ENCODE measurements at regions not wholly inside any gene's neighbourhood (a gene's known extent, or its start where the extent isn't known, plus 50 kb on each side); places are given as distances from the start of the nearest gene placed in this dataset.

- Histone ChIP-seq H3K27me3 (replicated peaks in 1 of 2; ENCODE audit: control insufficient read depth in 2 of 2, insufficient read depth in 2 of 2, low read length in 1 of 2) (no peaks in the 10 kb centered on the region), H3K9ac (ENCODE audit: control insufficient read depth, insufficient read depth, low read length) (no peak overlapping the region), H2AFZ (ENCODE audit: control insufficient read depth, low read depth, low read length) (no peak overlapping the region), H3K4me3 (no peak overlapping the region), H3K27ac (ENCODE audit: control insufficient read depth, insufficient read depth) (no peak overlapping the region), H3K79me2 (ENCODE audit: control insufficient read depth, insufficient read depth, low read length) (no peaks in the 10 kb centered on the region), H3K4me2 (ENCODE audit: control insufficient read depth, insufficient read depth) (no peak overlapping the region), H3K4me1 (ENCODE audit: control insufficient read depth, insufficient read depth, low read length) (no peaks in the 10 kb centered on the region), H3K36me3 (ENCODE audit: control insufficient read depth in 2 of 2, insufficient read depth in 2 of 2, low read length in 1 of 2) (no peaks in the 10 kb centered on the region), H4K20me1 (ENCODE audit: control insufficient read depth, insufficient read depth) (no peaks in the 10 kb centered on the region), H3K9me3 (replicated peaks; ENCODE audit: control insufficient read depth, insufficient read depth, low read length) (no peaks in the 10 kb centered on the region)
- SMC1A ChIA-PET (ENCODE audit: uncharacterized antibody, unreplicated experiment), result no interaction called here
- CTCF ChIA-PET, result no interaction called here
- ATAC-seq (no peak), FAIRE-seq (peak; percentile 23), DNase-seq (ENCODE audit: low read depth, low spot score) (no peak)
- 0% methylated on average over 5 of the region's 5 CpGs for WGBS (ENCODE audit: insufficient coverage, insufficient replicate concordance, low lambda C conversion rate, missing lambda C conversion rate)
- intact Hi-C loops (cut with micrococcal nuclease; ENCODE audit: unreplicated experiment), result no loop called here
- TF ChIP-seq NFYB (IDR thresholded peaks at IDR 0.05; ENCODE audit: insufficient read depth, low read depth, low read length), result no peak
- TF ChIP-seq, protein P1, sequence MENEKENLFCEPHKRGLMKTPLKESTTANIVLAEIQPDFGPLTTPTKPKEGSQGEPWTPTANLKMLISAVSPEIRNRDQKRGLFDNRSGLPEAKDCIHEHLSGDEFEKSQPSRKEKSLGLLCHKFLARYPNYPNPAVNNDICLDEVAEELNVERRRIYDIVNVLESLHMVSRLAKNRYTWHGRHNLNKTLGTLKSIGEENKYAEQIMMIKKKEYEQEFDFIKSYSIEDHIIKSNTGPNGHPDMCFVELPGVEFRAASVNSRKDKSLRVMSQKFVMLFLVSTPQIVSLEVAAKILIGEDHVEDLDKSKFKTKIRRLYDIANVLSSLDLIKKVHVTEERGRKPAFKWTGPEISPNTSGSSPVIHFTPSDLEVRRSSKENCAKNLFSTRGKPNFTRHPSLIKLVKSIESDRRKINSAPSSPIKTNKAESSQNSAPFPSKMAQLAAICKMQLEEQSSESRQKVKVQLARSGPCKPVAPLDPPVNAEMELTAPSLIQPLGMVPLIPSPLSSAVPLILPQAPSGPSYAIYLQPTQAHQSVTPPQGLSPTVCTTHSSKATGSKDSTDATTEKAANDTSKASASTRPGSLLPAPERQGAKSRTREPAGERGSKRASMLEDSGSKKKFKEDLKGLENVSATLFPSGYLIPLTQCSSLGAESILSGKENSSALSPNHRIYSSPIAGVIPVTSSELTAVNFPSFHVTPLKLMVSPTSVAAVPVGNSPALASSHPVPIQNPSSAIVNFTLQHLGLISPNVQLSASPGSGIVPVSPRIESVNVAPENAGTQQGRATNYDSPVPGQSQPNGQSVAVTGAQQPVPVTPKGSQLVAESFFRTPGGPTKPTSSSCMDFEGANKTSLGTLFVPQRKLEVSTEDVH (IDR thresholded peaks at IDR 0.05; ENCODE audit: low read depth, partially characterized antibody), result no peak
- TF ChIP-seq, protein P2, sequence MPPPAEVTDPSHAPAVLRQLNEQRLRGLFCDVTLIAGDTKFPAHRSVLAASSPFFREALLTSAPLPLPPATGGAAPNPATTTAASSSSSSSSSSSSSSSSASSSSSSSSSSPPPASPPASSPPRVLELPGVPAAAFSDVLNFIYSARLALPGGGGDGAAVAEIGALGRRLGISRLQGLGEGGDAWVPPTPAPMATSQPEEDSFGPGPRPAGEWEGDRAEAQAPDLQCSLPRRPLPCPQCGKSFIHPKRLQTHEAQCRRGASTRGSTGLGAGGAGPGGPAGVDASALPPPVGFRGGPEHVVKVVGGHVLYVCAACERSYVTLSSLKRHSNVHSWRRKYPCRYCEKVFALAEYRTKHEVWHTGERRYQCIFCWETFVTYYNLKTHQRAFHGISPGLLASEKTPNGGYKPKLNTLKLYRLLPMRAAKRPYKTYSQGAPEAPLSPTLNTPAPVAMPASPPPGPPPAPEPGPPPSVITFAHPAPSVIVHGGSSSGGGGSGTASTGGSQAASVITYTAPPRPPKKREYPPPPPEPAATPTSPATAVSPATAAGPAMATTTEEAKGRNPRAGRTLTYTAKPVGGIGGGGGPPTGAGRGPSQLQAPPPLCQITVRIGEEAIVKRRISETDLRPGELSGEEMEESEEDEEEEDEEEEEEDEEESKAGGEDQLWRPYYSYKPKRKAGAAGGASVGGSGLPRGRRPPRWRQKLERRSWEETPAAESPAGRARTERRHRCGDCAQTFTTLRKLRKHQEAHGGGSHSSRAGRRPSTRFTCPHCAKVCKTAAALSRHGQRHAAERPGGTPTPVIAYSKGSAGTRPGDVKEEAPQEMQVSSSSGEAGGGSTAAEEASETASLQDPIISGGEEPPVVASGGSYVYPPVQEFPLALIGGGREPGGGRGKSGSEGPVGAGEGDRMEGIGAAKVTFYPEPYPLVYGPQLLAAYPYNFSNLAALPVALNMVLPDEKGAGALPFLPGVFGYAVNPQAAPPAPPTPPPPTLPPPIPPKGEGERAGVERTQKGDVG (CRISPR knock-in tag; IDR thresholded peaks at IDR 0.05), result no peak
- no peak for TF ChIP-seq HDAC6 (IDR thresholded peaks at IDR 0.05; ENCODE audit: unreplicated experiment)
- TF ChIP-seq, protein P3, sequence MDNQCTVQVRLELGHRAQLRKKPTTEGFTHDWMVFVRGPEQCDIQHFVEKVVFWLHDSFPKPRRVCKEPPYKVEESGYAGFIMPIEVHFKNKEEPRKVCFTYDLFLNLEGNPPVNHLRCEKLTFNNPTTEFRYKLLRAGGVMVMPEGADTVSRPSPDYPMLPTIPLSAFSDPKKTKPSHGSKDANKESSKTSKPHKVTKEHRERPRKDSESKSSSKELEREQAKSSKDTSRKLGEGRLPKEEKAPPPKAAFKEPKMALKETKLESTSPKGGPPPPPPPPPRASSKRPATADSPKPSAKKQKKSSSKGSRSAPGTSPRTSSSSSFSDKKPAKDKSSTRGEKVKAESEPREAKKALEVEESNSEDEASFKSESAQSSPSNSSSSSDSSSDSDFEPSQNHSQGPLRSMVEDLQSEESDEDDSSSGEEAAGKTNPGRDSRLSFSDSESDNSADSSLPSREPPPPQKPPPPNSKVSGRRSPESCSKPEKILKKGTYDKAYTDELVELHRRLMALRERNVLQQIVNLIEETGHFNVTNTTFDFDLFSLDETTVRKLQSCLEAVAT (IDR thresholded peaks at IDR 0.05), result no peak
- no peak for TF ChIP-seq ATF2 (IDR thresholded peaks at IDR 0.05; ENCODE audit: low read length)
- TF ChIP-seq IRF5 (IDR thresholded peaks at IDR 0.05; ENCODE audit: borderline replicate concordance), result no peak
- TF ChIP-seq SRF (IDR thresholded peaks at IDR 0.05; ENCODE audit: low read depth in 2 of 2, low read length in 2 of 2), result no peak
- no peak for TF ChIP-seq PKNOX1 (IDR thresholded peaks at IDR 0.05)
- TF ChIP-seq YY1 (IDR thresholded peaks at IDR 0.05; ENCODE audit: low read depth, low read length), result no peak
- TF ChIP-seq SUZ12 (IDR thresholded peaks at IDR 0.05; ENCODE audit: unreplicated experiment), result no peak
- POLR2A ChIA-PET, result no interaction called here
- in situ Hi-C loops (cut with MboI), result no loop called here
- BruUV-seq (replicated peaks), result no TSS peak
- RAD21 ChIA-PET (ENCODE audit: unreplicated experiment), result no interaction called here
These were observed 474.4 kb upstream of the MAGEB18 start for GRCh38 chrX:25663701-25664100.
